ENCODE measurements at regions not wholly inside any gene's neighbourhood (a gene's known extent, or its start where the extent isn't known, plus 50 kb on each side); places are given as distances from the start of the nearest gene placed in this dataset.
A peak's percentile ranks its signal among the peaks of the same experiment; 100 is the strongest.

GRCh38 chr5:120738568-120738967, 274.5 kb downstream of the PRR16 start:
- DNase-seq = no peak

- DNase-seq = no peak
These were observed 276.9 kb downstream of the PRR16 start for GRCh38 chr5:120740989-120741388.

- DNase-seq = no peak
These were observed 284.4 kb downstream of the PRR16 start for GRCh38 chr5:120748474-120748873.

GRCh38 chr5:120749737-120750136, 285.6 kb downstream of the PRR16 start:
- DNase-seq = no peak

- no peak for DNase-seq
These were observed 295.5 kb downstream of the PRR16 start for GRCh38 chr5:120759587-120759986.

GRCh38 chr5:120761986-120762385, 297.9 kb downstream of the PRR16 start:
- DNase-seq = no peak

- DNase-seq = no peak
These were observed 301.1 kb downstream of the PRR16 start for GRCh38 chr5:120765189-120765588.

- DNase-seq = no peak
These were observed 303.2 kb downstream of the PRR16 start for GRCh38 chr5:120767178-120767820.

GRCh38 chr5:120769312-120769872, 305.3 kb downstream of the PRR16 start:
- no peak for DNase-seq

- DNase-seq = no peak
These were observed 307.1 kb downstream of the PRR16 start for GRCh38 chr5:120771202-120771601.

GRCh38 chr5:120778491-120779484, 314.7 kb downstream of the PRR16 start:
- DNase-seq = peak in 1 of 58 donors; percentile 6

- DNase-seq = peak in 1 of 58 donors; percentile 1
These were observed 315.6 kb downstream of the PRR16 start for GRCh38 chr5:120779674-120780073.

- no peak for DNase-seq
These were observed 324.4 kb downstream of the PRR16 start for GRCh38 chr5:120788481-120788880.

GRCh38 chr5:120789918-120790317, 325.8 kb downstream of the PRR16 start:
- DNase-seq = no peak

- DNase-seq = no peak
These were observed 326.2 kb downstream of the PRR16 start for GRCh38 chr5:120790339-120790738.

- no peak for DNase-seq
These were observed 328.4 kb downstream of the PRR16 start for GRCh38 chr5:120792477-120792876.

GRCh38 chr5:120794121-120794520, 330.0 kb downstream of the PRR16 start:
- no peak for DNase-seq

- no peak for DNase-seq
These were observed 339.2 kb downstream of the PRR16 start for GRCh38 chr5:120803282-120803681.

GRCh38 chr5:120805131-120805530, 341.0 kb downstream of the PRR16 start:
- no peak for DNase-seq

GRCh38 chr5:120806202-120806601, 342.1 kb downstream of the PRR16 start:
- no peak for DNase-seq

GRCh38 chr5:120808135-120808534, 344.0 kb downstream of the PRR16 start:
- no peak for DNase-seq

- no peak for DNase-seq
These were observed 344.5 kb downstream of the PRR16 start for GRCh38 chr5:120808606-120809005.

Measured in anterior cingulate cortex (tissue), 58 donors.